HG03460 (cell line): ENCODE measurements at regions not wholly inside any gene's neighbourhood (a gene's known extent, or its start where the extent isn't known, plus 50 kb on each side); places are given as distances from the start of the nearest gene placed in this dataset.
A peak's percentile ranks its signal among the peaks of the same experiment; 100 is the strongest.
"Not testable (repeated sequence)": the region's sequence is repeated elsewhere in the genome, so short reads cannot be mapped to it uniquely, and the experiment has no call there.

ENCODE experiments used
- ATAC-seq: cut with Tn5 transposase; IDR thresholded peaks from one replicate; pipeline ENCODE4 v1.9.1; 2021; ENCODE audit not compliant: unreplicated experiment

DNA sequence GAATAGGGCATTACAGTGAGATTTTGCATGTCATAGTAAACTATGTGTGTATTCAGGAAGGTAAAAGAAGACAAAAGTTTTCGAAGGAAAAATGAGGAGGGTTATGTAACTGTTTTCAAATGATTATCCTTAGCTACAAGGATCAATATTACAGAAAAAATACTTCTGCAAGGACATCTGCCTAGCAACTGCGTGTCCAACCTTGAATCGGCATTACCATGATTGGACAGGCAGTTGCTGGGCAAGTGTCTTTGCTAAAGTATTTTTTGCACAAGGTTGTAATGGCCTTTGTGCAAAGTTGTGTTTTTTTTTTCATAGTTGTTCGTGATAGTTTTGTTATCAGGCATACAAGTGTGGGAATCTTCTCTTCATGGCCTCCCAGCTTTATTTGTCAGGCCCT lies 136.8 kb downstream of the FASLG start:
- no peak for ATAC-seq

DNA sequence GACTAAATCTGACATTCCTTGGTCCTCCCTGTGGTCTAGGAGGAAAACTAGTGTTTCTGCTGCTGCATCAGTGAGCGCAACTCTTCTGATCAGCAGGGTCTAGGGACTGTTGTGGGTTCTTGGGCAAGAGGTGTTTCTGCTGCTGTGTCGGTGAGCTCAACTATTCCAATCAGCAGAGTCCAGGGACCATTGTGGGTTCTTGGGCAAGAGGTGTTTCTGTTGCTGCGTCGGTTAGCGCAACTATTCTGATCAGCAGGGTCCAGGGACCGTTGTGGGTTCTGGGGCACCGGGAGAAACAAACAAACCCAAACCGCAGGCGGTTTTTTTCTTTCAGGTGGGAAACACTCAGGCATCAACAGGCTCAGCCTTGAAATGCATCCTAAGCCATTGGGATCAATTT lies 140.9 kb downstream of the FASLG start:
- not testable (repeated sequence) for ATAC-seq

DNA sequence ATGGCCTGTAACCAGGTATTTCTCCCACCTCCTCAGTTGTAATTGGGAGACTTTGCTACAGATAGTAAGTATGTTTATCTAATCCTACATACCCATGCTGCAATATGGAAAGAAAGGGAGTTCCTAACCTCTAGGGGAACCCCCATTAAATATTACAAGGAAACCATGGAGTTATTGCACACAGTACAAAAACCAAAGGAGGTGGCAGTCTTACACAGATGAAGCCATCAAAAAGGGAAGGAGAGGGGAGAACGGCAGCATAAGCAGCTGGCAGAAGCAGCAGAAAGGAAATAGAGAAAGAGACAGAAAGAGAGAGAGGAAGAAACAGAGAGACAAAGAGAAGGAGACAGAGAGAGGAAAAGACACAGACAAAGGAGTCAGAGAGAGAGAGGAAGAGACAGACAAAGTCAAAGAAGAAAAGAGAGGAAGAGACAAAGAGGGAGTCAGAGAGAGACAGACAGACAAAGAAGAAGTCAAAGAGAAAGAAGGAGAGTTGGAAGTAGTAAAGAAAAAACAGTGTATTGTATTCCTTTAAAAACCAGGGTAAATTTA lies 142.9 kb downstream of the FASLG start:
- no peak for ATAC-seq

DNA sequence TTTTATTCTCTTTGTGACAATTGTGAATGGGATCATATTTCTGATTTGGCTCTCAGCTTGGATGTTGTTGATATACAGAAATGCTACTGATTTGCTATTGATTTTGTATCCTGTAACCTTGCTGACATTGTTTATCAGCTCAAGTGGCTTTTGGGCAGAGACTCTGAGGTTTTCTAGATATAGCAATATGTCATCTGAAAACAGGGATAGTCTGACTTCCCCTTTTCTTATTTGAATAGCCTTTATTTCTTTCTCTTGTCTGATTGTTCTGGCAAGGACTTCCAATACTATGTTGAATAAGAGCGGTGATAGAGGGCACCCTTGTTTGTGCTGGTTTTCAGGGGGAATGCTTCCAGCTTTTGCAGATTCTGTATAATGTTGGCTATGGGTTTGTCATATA lies 150.8 kb downstream of the FASLG start:
- ATAC-seq, result no peak

DNA sequence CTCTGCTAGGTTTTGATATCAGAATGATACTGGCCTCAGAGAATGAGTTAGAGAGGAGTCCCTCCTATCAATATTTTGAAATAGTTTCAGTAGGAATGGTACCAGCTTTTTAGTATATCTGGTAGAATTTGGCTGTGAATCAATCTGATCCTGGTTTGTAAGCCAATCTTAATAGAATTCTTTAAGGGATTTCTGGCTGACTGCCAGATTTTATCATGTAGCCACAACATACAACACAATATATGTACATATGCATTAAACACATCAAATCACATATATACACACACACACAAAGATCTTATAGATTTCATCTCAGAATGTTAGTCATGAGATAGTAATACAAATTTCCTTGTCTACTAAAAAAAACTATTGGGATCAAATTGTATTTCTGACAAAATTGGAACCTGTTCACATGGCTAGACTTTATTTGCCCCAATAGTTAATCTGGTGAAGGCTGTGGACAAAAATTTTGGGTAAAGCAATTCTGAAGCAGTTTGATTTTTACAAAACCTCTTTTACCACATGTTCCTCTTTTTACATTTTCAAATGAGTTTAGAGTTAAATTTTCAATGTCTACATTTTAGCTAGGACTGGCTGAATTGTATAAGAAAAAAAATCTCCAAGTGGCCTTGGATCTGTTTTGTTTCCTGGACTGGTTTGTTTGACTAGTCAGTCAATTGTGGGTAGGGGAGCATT lies 151.7 kb downstream of the FASLG start:
- ATAC-seq, result no peak

DNA sequence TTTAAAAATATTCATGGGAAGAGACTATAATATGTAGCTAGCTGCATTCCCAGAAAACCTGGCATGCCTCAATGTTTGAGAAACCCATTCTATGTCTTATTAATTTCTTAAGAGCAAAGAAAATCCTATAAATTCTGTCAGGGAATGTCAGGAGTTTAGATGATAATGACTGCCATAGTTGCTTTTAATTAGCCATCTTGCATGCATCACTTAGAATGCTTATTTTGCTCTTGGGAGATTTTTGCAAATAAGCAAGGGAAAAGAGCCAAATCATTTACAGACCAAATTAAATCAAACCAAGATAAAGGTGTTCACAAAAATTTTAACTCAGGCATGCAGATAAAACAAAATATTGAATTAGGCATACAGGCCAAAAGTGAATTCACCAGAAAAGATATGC lies 152.8 kb downstream of the FASLG start:
- no peak for ATAC-seq

DNA sequence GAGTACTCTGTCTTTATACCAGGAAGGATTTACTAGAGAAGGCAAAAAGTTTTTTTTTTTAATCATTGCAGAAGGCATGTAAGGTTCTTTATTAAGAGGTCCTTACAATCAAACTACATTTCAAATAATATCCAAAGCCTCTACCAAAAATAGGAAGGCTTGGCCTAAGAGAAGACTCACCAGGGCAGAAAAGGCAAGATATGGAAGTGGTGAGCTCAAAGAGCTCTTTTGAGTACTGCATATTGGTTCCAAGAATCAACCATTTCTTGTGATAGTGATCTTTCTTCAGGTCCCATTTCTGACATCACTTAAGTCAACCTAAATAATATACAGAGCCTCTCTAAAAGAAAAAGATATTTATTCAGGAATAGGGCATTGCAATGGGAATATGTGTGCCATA lies 153.2 kb downstream of the FASLG start:
- ATAC-seq, result no peak

DNA sequence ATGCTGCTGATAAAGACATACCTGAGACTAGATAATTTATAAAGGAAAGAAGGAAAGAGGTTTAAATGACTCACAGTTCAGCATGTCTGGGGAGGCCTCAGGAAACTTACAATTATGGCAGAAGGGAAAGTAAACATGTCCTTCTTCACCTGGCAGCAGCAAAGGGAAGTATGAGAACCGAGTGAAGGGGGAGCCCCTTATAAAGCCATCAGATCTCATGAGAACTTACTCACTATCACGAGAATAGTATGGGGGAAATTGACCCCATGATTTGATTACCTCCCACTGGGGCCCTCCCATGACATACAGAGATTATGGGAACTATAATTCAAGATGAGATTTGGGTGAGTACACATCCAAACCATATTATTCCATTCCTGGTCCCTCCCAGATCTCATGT lies 154.4 kb downstream of the FASLG start:
- no peak for ATAC-seq

DNA sequence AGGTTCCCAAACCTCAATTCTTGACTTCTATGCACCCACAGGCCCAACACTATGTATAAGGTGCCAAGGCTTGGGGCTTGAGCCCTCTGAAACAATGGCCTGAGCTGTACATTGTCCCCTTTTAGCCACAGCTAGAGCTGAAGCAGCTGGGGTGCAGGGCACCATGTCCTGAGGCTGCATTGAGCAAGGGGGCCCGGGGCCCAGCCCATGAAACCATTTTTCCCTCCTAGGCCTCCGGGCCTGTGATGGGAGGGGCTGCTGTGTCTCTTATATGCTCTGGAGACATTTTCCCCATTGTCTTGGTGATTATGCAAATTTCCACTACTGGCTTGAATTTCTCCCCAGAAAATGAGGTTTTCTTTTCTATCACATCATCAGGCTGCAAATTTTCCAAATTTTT lies 155.5 kb downstream of the FASLG start:
- no peak for ATAC-seq

DNA sequence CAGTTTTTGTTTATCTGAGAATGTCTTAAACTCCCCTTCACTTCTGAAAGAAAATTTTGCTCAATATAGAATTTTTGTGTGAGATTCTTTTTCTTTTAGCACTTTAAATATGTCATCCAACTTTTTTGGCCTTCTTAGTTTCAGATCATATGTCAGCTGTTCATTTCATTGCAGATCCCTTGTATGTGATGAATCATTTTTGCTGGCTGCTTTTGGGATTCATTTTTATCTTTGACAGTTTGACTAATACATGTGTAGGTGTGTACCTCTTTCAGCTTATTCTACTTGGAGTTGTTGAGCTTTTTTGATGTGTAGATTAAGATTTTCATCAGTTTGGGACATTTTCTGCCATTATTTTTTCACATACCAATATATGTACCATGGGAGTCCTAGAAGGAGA lies 156.8 kb downstream of the FASLG start:
- no peak for ATAC-seq

DNA sequence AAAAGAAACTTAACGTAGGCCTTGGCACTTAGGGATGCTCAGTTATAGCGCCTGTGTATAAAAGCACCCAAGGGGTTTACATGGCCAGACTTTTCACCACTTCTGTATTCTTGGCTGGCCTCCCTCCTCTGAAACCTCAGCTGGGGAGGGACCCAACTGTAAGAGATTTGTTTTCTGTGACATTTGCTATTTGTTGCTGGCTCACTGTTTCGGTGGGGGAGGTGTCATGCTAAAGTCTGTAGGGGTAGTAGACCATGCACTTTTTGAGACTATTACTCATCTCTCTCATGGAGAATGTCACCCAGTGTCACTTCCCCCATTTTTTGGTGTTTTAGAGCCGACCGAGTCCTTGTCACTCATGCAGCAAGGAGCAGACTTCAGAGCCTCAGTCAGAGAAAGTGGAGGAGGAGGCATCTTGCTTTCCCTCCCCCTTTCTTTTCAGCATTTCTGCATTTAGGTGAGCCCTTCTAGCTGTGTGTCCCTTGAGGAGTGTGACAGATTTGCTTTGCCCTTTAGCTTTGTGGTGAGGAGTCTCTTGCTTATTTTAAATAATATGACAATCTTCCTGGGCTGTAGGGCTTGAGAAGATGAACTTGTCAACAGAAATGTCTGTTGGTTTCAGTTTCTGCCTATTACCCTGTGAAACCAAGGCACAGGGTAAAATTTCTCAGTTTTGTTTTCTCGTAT lies 160.1 kb downstream of the FASLG start:
- ATAC-seq, result peak; percentile 91

DNA sequence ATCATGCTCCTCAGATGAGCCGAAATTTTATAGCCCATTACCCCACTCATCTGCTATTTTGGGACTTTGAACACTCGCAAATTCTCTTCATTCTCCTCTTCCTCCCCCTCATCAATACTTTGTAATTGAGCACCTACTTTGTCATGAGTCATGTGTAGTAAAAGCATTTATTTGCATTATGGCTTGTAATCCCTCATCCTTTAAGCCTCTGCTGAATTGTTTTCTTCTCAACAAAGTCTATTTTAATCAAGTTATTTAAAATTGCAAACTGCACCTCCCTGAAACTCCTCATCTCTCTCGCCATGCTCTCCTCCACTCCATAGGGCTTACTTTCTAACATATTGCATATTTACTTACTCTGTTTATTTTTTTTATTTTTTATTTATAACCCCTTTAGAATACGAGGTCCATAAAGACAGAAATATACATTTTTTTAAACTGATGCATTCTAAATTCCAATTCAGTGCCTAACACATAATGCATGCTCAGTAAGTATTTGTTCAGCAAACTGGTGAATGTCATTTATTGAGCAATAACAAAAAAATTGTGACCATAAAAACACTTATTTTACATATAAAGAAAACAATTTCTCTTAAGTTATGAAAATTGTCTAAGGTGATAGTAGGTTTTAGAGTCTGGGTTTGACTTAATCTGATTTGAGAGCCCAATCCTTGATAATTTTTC lies 161.7 kb downstream of the FASLG start:
- ATAC-seq, result no peak

DNA sequence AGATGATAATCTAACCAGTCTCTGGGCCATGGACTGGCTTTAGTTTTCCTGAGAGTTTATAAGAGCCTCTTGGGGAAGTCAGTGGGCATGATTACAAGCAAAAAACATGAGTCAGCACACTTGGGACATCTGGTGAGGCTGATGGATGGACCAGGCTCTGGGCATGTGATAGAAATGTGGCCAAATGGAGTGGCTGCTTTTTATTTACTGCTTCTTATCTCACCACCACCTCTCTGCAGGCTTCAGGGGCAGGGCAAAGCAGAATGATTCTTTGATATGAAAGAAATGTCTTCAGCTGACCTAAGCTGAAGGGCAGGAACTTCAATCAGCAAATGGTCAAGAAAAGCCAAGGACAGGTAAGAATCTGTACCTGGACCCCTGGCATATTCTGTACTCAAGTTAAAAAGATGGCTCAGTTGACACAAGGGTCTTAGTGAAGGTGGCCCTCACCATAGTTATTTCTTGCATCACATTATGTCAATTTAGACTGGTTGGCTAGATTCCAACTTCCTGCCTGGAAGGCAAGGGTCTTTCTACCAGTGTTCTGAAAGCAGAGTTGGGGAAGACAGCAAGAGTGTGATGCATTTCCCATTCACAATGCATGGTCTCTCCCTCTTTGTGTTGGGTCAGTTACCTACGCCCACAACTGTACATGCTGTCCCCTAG lies 162.8 kb downstream of the FASLG start:
- ATAC-seq, result no peak

DNA sequence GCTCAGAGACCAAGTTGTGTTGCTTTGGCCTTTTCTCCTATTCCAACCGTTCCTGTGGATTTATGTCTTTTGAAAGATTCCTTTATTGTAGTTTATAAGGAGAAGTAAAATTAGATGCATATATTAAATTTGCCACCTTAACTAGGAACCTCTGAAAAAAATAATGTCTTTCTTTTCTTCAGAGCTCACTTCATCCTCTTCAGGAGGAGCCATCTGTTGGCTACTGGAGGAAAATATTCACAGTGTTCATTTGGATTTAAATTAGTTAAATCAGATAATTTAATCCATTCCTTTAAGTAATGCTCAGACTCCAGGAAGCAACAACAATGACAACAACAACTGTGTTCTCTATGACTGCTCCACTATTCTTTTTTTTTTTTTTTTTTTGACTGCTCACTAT lies 164.0 kb downstream of the FASLG start:
- ATAC-seq, result no peak

DNA sequence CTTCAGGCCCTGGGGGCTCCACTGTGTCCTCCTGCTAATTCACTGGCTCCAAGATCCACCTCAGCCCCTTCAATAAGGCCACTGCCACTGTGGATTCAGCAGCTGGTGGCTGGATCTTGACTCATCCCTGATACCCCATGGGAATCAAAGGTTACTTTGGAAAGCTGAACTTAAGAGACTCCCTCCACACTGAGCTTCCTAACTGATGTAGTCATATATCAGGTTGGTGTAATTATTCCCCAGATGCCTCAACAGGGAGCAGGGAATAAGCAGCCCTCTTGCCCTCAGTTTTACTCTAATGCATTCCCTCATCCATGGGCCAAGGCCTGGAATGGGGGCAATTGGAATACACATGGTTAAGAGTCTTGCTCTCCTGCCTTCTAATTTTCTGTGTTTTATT lies 164.6 kb downstream of the FASLG start:
- ATAC-seq, result no peak

DNA sequence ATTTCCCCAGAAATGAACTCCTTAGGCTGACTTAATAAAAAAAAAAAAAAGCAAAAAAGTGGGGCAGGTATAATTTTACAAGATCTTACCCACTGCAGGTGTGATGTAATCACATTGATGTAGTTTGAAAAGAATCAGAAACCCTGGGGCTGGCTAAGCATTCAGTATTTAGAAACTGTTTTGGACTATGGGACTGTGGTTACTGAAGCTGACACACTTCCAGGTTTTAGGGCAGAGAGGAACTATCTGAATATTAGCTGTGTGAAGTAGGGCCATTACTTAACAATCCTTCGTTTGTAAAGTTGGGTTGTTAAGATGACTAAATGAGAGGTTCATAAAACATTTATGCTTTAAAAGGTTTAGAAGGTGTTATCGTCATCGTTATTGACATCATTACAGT lies 165.3 kb downstream of the FASLG start:
- no peak for ATAC-seq

DNA sequence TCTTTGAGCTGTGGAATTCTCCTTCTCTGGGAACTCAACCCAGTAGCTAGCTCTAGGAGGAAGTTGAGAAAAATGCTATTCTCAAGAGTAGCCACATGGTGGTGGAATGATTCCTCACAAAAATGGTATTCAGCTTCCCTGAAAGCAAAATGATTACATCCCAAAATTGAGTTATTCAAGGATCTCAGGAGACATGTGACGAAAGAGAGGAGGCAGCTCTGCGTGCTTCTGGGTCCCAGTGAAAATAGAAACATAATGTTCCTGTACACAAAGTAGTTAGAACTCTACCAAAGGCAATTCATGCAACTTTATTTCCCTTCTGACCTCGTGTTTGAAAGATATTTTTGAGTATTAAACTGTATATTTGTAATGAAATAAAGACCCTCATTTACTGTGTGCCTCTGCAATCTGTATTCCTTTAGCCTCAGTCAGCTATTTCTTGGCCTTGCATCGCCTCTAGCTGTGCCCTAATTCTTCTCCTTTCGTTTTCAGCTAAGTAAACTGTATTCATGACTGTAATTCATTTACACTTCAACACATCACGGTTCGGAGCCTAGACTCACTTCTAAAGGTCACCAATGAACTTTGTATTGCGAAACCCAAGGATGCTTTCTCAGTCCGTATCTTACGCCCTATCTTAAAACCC lies 167.3 kb downstream of the FASLG start:
- ATAC-seq, result no peak

DNA sequence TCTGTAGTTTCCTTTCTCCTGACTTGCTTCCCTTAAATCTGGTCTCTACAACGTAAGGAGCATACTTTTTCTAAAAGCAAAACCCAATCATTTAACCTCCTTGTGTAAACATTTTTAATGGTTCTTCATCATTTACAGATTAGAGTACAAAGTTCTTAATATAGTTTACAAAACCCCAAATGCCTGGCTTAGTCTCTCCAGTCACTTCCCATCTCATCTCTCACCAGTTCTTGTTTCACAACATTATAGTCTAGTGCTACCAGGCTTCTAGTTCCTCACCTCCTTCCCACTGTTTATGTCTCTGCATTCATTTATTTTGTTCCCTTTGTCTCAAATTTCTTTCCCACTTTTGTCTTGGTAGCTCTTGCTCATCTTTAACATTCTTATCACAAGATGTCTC lies 168.4 kb downstream of the FASLG start:
- no peak for ATAC-seq

DNA sequence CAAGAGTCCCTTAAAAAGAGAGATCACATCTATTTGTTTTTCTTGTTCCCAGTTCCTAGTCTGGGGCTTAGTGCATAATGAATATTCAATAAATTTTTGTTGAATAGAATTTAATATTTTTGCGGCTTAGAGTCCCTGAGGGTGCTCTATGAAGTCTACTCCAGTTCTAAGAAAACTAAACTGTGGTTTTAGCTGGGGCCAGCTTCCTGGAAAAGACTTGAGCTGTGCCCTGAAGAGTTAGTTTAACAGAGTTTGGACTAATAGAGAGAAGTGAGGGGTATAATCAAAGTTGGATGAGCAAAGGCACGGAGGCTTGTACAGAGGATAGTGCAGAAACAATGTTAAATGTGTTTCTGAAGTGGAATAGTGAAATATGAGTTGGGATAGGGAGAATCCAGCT lies 168.9 kb downstream of the FASLG start:
- ATAC-seq, result no peak

DNA sequence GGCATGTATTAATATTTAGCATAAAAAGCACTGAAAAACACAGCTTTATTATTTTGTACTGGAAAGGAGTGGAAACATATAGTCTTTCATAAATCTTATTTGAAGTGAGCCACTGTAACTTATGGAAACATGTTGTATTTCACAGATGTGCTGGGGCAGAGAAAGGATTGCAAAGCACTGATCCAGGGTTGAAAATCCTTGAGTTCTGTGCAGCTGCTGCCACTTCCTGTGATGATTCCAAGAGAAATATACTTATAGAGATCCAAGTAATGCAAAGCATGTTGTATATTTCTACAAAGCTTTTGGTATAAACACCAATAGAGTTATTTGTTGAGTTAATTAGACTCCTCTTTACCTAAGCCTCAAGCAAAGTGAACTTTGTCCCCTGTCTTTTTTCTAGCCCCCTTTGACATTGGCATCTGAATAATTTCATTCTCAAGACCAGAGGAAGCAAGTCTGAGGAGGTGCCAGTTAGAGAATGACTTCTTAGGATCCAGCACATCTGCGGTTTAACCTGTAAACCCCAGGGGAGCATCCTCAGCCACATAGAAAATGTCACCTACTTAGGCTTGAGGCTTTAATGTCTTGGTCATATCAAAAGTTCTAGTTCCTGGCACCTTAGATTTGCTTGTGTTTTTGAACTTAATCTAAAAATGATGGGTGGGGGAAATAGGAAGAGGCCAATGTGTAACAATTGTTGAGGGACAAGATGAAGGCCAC lies 173.3 kb downstream of the FASLG start:
- no peak for ATAC-seq
